Panc1 (cell line): ENCODE measurements at regions not wholly inside any gene's neighbourhood (a gene's known extent, or its start where the extent isn't known, plus 50 kb on each side); places are given as distances from the start of the nearest gene placed in this dataset.

Source experiments
- ATAC-seq: fragments of 200-7000 bp; cut with Tn5 transposase; 2 replicates; pipeline ENCODE4 v1.9.1; 2020; ENCODE audit warnings: mild to moderate bottlenecking, moderate library complexity
- BruUV-seq: library from RNA; stranded (reverse); fragments of 400-500 nt; replicated peaks from 2 replicates; lab custom pipeline; 2021; lab: Mats Ljungman, UMichigan
- CTCF ChIA-PET: fragments of 300-600 bp; sonication (Branson Sonifier 250); formaldehyde crosslinking; loops from one replicate; lab custom pipeline; 2022; ENCODE audit warnings: antibody characterized with exemption; lab: Charles Lee
- POLR2A ChIA-PET: fragments of 300-600 bp; sonication (Branson Sonifier 250); formaldehyde crosslinking; loops from one replicate; lab custom pipeline; 2022; ENCODE audit warnings: antibody characterized with exemption; lab: Charles Lee
- DNase-seq: peaks from one replicate; pipeline ENCODE4 v3.0.0-alpha.2; 2010; ENCODE audit warnings: low read depth, low spot score
- H3K27ac ChIP-seq: 2 replicates; pipeline ENCODE4 v1.5.1; 2011; ENCODE audit warnings: mild to moderate bottlenecking, low read length, inconsistent platforms
- H3K27me3 ChIP-seq: fragments of 200-500 bp; sonication (Bioruptor generic); 2 replicates; pipeline ENCODE4 v1.6.0; 2014; ENCODE audit warnings: low read length, inconsistent platforms; ENCODE audit not compliant: control insufficient read depth, insufficient read depth
- H3K36me3 ChIP-seq: fragments of 200-500 bp; sonication (Bioruptor generic); 2 replicates; pipeline ENCODE4 v1.5.1; 2014; ENCODE audit warnings: inconsistent platforms, mild to moderate bottlenecking, low read length, moderate library complexity; ENCODE audit not compliant: control insufficient read depth, insufficient read depth
- H3K4me1 ChIP-seq: 2 replicates; pipeline ENCODE4 v1.5.1; 2011; ENCODE audit warnings: inconsistent platforms, mild to moderate bottlenecking, low read length, moderate library complexity; ENCODE audit not compliant: control insufficient read depth, insufficient read depth
- H3K4me3 ChIP-seq, 2 experiments: 2 replicates each; pipeline ENCODE4 v1.5.1; 2011 to 2012; ENCODE audit warnings: low read depth in 2 of 2, low read length in 2 of 2, mild to moderate bottlenecking in 2 of 2, inconsistent platforms in 1 of 2, moderate library complexity in 1 of 2
- H3K9me3 ChIP-seq: fragments of 200-500 bp; sonication (Bioruptor generic); 2 replicates; pipeline ENCODE4 v1.5.1; 2014; ENCODE audit warnings: low read depth, mild to moderate bottlenecking, inconsistent platforms, low read length, moderate library complexity; ENCODE audit not compliant: control insufficient read depth, insufficient read depth
- POLR2AphosphoS5 ChIP-seq: IDR thresholded peaks from 2 replicates; pipeline ENCODE4 v1.6.1; 2012; ENCODE audit warnings: mild to moderate bottlenecking, low read depth, low read length, moderate library complexity
- SIN3A ChIP-seq: IDR thresholded peaks from 2 replicates; pipeline ENCODE4 v1.6.1; 2012; ENCODE audit warnings: low read depth, mild to moderate bottlenecking, low read length, moderate library complexity, borderline replicate concordance; ENCODE audit not compliant: insufficient read depth
- TCF7L2 ChIP-seq: IDR thresholded peaks from 2 replicates; pipeline ENCODE4 v1.6.1; 2011; ENCODE audit warnings: mild to moderate bottlenecking, low read depth, low read length, inconsistent platforms
- in situ Hi-C: cut with HindIII; loops from 2 replicates; pipeline ENCODE4 v1.10.0; 2016; ENCODE audit warnings: low sequenced_read_pairs, low pct_unique_long_range_greater_than_20kb
- intact Hi-C: fragments of 100-400 bp; cut with micrococcal nuclease; formaldehyde crosslinking; loops from one replicate; pipeline ENCODE4 v1.10.0; 2022; ENCODE audit not compliant: unreplicated experiment
- TF ChIP-seq, protein P1 (sequence below), 2 experiments: IDR thresholded peaks; 2 replicates each; pipeline ENCODE4 v1.6.1; 2011 to 2012; ENCODE audit warnings: low read depth in 2 of 2, control low read depth in 1 of 2, low read length in 1 of 2, mild to moderate bottlenecking in 1 of 2, moderate library complexity in 1 of 2; ENCODE audit not compliant: insufficient read depth in 1 of 2
- TF ChIP-seq, protein P2 (sequence below): fragments of 450-650 bp; IDR thresholded peaks from 2 replicates; pipeline ENCODE4 v1.5.1; 2017; ENCODE audit warnings: mild to moderate bottlenecking

DNA sequence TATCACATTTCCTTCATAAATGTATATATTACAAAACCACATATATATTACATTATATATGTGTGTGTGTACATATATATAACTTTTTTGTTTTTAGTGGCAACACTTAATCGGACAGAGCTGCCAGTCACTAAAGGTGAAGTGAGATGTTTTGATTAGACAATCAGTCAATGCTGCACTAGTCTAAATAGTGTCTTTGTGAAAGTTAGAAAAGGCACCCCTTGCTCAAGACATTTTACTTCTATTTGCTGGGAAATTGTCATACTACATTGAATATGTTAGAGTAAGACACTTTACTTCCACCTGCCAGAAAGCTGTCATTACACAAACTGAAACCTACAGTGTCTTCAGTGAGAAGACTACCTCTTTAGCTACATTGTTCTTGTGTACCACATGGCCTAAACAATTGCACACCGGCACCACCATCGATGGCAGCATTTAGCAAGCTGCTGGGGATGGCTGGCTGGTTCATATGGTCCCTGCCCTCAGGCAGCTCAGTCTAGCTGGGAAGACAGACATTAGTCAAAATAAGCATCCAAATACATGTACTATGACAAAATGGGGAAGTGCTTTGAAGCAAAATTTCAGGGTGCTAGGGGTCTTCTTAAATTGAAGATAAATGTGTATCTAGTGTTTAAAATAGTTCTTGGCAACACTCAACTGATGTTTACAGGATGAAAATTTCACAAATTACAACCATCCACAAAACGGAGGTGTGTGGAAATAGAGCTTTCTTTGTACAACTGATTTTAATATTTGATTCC, 148.1 kb upstream of the GATB start:
- Histone ChIP-seq H3K36me3 (no peaks in the 10 kb centered on the region), H3K4me1 (no peaks in the 10 kb centered on the region), H3K27ac (no peak overlapping the region), H3K9me3 (no peaks in the 10 kb centered on the region), H3K4me3 (no peak overlapping the region), H3K27me3 (no peaks in the 10 kb centered on the region)
- POLR2A ChIA-PET = no interaction called here
- ATAC-seq (no peak), DNase-seq (no peak)
- in situ Hi-C loops = no loop called here
- TF ChIP-seq, protein P1, sequence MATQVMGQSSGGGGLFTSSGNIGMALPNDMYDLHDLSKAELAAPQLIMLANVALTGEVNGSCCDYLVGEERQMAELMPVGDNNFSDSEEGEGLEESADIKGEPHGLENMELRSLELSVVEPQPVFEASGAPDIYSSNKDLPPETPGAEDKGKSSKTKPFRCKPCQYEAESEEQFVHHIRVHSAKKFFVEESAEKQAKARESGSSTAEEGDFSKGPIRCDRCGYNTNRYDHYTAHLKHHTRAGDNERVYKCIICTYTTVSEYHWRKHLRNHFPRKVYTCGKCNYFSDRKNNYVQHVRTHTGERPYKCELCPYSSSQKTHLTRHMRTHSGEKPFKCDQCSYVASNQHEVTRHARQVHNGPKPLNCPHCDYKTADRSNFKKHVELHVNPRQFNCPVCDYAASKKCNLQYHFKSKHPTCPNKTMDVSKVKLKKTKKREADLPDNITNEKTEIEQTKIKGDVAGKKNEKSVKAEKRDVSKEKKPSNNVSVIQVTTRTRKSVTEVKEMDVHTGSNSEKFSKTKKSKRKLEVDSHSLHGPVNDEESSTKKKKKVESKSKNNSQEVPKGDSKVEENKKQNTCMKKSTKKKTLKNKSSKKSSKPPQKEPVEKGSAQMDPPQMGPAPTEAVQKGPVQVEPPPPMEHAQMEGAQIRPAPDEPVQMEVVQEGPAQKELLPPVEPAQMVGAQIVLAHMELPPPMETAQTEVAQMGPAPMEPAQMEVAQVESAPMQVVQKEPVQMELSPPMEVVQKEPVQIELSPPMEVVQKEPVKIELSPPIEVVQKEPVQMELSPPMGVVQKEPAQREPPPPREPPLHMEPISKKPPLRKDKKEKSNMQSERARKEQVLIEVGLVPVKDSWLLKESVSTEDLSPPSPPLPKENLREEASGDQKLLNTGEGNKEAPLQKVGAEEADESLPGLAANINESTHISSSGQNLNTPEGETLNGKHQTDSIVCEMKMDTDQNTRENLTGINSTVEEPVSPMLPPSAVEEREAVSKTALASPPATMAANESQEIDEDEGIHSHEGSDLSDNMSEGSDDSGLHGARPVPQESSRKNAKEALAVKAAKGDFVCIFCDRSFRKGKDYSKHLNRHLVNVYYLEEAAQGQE (IDR thresholded peaks at IDR 0.05; ENCODE audit: insufficient read depth in 1 of 2, low read depth in 2 of 2, low read length in 1 of 2) = no peak
- TF ChIP-seq POLR2AphosphoS5 (no peak), SIN3A (no peak), TCF7L2 (no peak)
- TF ChIP-seq, protein P2, sequence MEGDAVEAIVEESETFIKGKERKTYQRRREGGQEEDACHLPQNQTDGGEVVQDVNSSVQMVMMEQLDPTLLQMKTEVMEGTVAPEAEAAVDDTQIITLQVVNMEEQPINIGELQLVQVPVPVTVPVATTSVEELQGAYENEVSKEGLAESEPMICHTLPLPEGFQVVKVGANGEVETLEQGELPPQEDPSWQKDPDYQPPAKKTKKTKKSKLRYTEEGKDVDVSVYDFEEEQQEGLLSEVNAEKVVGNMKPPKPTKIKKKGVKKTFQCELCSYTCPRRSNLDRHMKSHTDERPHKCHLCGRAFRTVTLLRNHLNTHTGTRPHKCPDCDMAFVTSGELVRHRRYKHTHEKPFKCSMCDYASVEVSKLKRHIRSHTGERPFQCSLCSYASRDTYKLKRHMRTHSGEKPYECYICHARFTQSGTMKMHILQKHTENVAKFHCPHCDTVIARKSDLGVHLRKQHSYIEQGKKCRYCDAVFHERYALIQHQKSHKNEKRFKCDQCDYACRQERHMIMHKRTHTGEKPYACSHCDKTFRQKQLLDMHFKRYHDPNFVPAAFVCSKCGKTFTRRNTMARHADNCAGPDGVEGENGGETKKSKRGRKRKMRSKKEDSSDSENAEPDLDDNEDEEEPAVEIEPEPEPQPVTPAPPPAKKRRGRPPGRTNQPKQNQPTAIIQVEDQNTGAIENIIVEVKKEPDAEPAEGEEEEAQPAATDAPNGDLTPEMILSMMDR = no peak
- CTCF ChIA-PET = no interaction called here
- intact Hi-C loops = no loop called here
- BruUV-seq = no TSS peak

DNA sequence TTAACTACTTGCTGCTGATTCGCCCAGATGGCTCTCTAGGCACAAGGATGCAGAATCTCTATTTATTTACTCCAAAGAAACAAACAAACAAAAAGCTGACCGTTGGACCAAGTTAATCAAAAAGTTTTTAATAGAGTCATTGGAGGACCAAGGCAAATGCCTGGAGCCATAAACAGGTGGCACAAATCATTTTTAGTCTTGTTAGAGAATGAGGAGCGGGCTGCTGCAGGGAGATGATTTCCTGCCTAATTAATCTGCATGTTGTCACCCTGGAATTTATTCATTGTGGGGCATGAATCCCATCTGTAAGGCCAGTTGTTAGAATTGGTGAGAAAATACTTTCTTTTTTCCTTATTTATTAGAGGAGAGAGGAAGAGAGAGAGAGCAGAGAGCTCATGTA, 147.4 kb upstream of the GATB start:
- DNase-seq (no peak), ATAC-seq (no peak)
- CTCF ChIA-PET = no interaction called here
- Histone ChIP-seq H3K4me1 (no peaks in the 10 kb centered on the region), H3K4me3 (no peak overlapping the region), H3K9me3 (no peaks in the 10 kb centered on the region), H3K27ac (no peak overlapping the region), H3K27me3 (no peaks in the 10 kb centered on the region), H3K36me3 (no peaks in the 10 kb centered on the region)
- BruUV-seq = no TSS peak
- in situ Hi-C loops (no loop called here), intact Hi-C loops (no loop called here)
- TF ChIP-seq TCF7L2 (no peak), SIN3A (no peak), POLR2AphosphoS5 (no peak)
- TF ChIP-seq, protein P2 = no peak
- TF ChIP-seq, protein P1 (IDR thresholded peaks at IDR 0.05; ENCODE audit: insufficient read depth in 1 of 2, low read depth in 2 of 2, low read length in 1 of 2) = no peak
- POLR2A ChIA-PET = no interaction called here
